Tibial nerve (tissue), 3 donors: ENCODE measurements at regions not wholly inside any gene's neighbourhood (a gene's known extent, or its start where the extent isn't known, plus 50 kb on each side); places are given as distances from the start of the nearest gene placed in this dataset.

ENCODE experiments used
- POLR2A ChIP-seq, 2 donors: fragments of 450-650 bp; IDR thresholded peaks; one replicate each; pipeline ENCODE4 v1.6.1; 2017; ENCODE audit warnings: antibody characterized with exemption in 2 of 2, mild to moderate bottlenecking in 2 of 2, moderate library complexity in 2 of 2
- TF ChIP-seq, protein P1 (sequence below), 5 experiments: fragments of 200-600 bp in 3 of 5; fragments of 450-650 bp in 2 of 5; sonication (generic) in 3 of 5; IDR thresholded peaks; one replicate each; pipeline ENCODE4 v1.5.1; 2016 to 2019; ENCODE audit warnings: antibody characterized with exemption in 5 of 5, mild to moderate bottlenecking in 3 of 5, moderate library complexity in 2 of 5

DNA sequence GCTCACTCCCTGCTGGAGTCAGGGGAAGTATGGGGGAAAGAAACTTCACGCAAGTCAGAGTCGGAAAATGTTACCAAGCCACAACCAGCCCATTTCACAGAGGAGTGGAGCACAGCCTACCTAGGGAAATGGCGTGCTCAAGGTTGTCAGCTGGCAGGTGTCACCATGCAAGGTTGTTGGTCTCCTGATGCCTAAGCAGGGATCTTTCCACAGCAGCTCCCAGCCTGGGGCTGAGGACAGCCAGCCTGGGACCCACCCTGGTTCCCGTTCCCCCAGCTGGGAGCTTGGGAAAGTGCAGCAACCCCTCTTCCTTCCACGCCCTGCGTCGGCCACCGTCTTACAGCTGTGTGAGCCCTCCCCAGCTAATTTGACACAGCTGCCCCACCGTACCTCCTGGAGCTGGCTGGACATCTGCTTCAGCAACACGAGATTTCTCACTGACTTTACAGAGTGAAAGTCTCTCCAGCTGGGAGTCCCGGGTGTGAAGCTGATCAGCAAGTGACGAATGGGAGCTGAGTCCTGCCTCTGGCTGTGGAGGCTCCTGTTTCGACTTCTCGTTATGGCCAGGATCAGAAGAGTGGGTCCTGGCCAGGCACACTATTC is 224.6 kb upstream of the RAB4A start:
- TF ChIP-seq, protein P1, sequence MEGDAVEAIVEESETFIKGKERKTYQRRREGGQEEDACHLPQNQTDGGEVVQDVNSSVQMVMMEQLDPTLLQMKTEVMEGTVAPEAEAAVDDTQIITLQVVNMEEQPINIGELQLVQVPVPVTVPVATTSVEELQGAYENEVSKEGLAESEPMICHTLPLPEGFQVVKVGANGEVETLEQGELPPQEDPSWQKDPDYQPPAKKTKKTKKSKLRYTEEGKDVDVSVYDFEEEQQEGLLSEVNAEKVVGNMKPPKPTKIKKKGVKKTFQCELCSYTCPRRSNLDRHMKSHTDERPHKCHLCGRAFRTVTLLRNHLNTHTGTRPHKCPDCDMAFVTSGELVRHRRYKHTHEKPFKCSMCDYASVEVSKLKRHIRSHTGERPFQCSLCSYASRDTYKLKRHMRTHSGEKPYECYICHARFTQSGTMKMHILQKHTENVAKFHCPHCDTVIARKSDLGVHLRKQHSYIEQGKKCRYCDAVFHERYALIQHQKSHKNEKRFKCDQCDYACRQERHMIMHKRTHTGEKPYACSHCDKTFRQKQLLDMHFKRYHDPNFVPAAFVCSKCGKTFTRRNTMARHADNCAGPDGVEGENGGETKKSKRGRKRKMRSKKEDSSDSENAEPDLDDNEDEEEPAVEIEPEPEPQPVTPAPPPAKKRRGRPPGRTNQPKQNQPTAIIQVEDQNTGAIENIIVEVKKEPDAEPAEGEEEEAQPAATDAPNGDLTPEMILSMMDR (IDR thresholded peaks at IDR 0.05): no peak
- TF ChIP-seq POLR2A (IDR thresholded peaks at IDR 0.05): no peak
